Cardiac fibroblast (primary cell): ENCODE measurements at regions not wholly inside any gene's neighbourhood (a gene's known extent, or its start where the extent isn't known, plus 50 kb on each side); places are given as distances from the start of the nearest gene placed in this dataset.
"Not testable (repeated sequence)": the region's sequence is repeated elsewhere in the genome, so short reads cannot be mapped to it uniquely, and the experiment has no call there.

Experiments
- DNase-seq, 2 donors: peaks; one replicate each; pipeline versions ENCODE4 v3.0.0 to v3.0.0-alpha.2; 2010; ENCODE audit warnings: low read depth in 2 of 2
- H3K4me3 ChIP-seq, 2 donors: replicated peaks in 1 of 2; 1 replicate in 1 of 2; 2 replicates in 1 of 2; pipeline ENCODE4 v1.5.1; 2011; ENCODE audit warnings: low read depth in 2 of 2, low read length in 2 of 2, mild to moderate bottlenecking in 2 of 2, moderate library complexity in 1 of 2
- TF ChIP-seq, protein P1 (sequence below): IDR thresholded peaks from one replicate; pipeline ENCODE4 v1.5.1; 2011; ENCODE audit warnings: low read depth, mild to moderate bottlenecking, low read length, inconsistent platforms

DNA sequence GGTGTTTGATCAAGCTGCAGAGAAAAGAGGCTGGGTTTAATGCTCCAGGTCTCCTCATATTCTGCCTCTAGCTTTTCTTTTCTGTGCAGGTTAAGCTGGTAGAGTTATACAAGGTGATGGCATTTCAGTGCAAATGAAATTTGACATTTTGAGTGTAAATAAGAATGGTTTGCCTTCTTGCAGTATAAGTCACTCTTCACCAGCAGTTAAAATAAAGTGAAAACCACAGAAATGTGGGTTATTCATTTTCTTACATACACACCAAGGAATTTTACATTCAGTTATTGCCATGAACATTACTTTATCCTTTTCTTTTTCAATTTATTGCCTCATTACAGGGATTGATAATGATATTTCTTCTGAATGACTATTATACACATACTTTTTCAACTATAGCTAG lies 337.5 kb upstream of the PCSK5 start:
- no peak for DNase-seq
- TF ChIP-seq, protein P1, sequence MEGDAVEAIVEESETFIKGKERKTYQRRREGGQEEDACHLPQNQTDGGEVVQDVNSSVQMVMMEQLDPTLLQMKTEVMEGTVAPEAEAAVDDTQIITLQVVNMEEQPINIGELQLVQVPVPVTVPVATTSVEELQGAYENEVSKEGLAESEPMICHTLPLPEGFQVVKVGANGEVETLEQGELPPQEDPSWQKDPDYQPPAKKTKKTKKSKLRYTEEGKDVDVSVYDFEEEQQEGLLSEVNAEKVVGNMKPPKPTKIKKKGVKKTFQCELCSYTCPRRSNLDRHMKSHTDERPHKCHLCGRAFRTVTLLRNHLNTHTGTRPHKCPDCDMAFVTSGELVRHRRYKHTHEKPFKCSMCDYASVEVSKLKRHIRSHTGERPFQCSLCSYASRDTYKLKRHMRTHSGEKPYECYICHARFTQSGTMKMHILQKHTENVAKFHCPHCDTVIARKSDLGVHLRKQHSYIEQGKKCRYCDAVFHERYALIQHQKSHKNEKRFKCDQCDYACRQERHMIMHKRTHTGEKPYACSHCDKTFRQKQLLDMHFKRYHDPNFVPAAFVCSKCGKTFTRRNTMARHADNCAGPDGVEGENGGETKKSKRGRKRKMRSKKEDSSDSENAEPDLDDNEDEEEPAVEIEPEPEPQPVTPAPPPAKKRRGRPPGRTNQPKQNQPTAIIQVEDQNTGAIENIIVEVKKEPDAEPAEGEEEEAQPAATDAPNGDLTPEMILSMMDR, result no peak
- no peak overlapping the region for H3K4me3 ChIP-seq

DNA sequence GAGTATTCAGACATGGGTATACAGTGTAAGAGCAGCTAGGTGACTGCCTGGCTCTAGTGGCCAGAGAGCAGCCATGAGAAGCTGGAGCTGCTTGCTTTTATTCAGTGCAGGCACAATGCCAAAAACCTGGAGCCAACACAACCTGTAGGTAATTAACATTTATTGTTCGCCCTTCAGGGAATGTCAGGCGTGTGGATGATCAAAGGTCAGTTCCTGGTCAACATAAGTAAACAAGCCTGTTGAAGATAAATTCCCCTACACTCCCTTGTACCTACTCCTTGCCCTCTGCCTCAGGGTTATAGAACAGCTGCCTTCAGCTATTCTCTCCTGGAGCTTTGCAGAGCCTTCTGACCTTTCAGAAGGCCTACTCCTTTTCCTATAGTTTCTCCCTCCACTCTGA lies 323.7 kb upstream of the PCSK5 start:
- not testable (repeated sequence) for H3K4me3 ChIP-seq, DNase-seq

DNA sequence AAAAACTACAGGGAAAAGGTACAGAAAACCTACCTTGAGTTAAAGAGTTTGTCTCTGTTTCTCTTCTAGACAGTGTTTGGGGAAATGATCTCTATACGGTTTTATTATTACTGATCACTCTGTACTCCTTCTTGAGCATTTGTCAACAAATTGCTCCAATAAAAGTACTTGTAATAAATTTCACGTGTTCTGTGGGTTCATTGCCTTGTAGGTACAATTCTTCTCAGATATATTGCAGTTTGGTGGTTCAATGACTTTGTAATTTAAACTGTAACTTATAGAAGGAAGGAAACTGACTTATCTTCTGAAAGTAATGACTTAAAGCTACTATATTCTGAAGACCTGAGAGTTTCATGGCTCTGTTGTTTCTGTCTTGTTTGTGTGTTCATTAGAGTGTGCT lies 319.9 kb upstream of the PCSK5 start:
- TF ChIP-seq, protein P1, result no peak
- no peak overlapping the region for H3K4me3 ChIP-seq
- DNase-seq, result no peak

DNA sequence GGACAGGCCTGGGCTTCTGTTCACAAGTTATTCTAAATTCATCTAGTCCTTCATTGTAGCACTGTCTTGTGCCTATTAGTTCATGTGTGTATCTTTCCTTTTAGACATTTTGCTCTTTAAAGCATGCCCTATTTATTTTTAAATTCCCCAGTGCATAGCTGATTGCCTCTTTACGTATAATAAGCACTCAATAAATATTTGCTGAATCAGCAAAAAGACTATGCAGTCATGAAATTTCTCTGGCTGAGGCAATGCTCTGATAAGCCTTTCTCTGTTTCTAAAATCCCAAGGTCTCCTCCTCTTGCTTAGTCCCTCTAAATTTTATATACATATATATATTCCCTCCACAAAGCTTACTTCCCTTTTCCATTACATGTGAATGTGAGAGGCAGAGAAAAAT lies 315.9 kb upstream of the PCSK5 start:
- no peak for DNase-seq
- no peak overlapping the region for H3K4me3 ChIP-seq
- TF ChIP-seq, protein P1, result no peak

DNA sequence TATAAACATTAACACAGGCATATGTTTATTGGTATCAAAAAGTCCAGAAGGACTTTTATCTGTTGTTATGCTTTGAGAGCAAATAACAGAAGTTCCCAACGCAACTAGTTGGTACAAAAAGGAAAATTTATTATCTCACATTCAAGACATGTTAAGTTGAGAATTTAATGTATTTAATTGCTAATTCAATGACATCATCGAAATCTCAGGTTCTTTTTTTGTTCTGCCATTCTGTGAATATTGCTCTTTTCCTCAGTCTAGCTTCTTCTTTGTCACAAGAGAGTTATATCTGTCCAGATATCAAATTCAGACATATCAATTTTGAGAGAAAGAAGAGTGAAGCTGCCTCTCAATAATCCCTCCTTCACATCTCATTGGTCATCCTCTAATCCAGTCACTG lies 307.6 kb upstream of the PCSK5 start:
- TF ChIP-seq, protein P1, result no peak
- H3K4me3 ChIP-seq, result no peak overlapping the region
- DNase-seq, result no peak

- TF ChIP-seq, protein P1, result peak; percentile 16
- no peak for DNase-seq
Measured at GRCh38 chr9:75588808-75589207, 301.7 kb upstream of the PCSK5 start.

GRCh38 chr9:75589497-75589896 lies 301.0 kb upstream of the PCSK5 start:
- TF ChIP-seq, protein P1, result no peak
- H3K4me3 ChIP-seq, result no peak overlapping the region
- no peak for DNase-seq

More at GRCh38 chr9:75588808-75589207, 301.7 kb upstream of the PCSK5 start:
- no peak overlapping the region for H3K4me3 ChIP-seq
